ENCODE measurements at regions not wholly inside any gene's neighbourhood (a gene's known extent, or its start where the extent isn't known, plus 50 kb on each side); places are given as distances from the start of the nearest gene placed in this dataset.
A peak's percentile ranks its signal among the peaks of the same experiment; 100 is the strongest.
"Not testable (repeated sequence)": the region's sequence is repeated elsewhere in the genome, so short reads cannot be mapped to it uniquely, and the experiment has no call there.

GRCh38 chr6:30832864-30833263 lies 51.5 kb upstream of the DDR1 start:
- DNase-seq, result no peak

DNA sequence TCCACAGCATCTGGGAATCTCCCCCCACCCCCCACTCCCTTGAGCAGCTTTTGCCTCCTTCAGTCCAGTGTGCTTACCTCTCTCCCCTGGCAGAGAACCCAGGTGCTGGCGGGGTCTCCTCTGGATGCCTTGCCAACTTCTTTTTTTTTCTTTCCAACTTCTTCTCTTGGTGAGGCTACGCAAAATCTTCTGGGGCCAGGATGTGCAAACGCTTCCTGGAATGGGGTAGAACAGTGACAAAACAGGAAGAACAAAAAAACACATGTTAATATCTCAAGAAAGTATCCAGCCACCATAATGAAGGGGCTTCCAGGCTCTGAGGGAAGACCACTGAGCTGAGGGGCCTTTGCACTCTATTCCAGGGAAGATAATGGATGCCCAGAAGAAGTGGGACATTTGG lies 53.9 kb upstream of the DDR1 start:
- peak in 1 of 2 donors; percentile 77 for DNase-seq

- DNase-seq, result no peak
These were observed 54.6 kb upstream of the DDR1 start for GRCh38 chr6:30829639-30830255.

GRCh38 chr6:30829033-30829432 lies 55.3 kb upstream of the DDR1 start:
- no peak for DNase-seq

DNA sequence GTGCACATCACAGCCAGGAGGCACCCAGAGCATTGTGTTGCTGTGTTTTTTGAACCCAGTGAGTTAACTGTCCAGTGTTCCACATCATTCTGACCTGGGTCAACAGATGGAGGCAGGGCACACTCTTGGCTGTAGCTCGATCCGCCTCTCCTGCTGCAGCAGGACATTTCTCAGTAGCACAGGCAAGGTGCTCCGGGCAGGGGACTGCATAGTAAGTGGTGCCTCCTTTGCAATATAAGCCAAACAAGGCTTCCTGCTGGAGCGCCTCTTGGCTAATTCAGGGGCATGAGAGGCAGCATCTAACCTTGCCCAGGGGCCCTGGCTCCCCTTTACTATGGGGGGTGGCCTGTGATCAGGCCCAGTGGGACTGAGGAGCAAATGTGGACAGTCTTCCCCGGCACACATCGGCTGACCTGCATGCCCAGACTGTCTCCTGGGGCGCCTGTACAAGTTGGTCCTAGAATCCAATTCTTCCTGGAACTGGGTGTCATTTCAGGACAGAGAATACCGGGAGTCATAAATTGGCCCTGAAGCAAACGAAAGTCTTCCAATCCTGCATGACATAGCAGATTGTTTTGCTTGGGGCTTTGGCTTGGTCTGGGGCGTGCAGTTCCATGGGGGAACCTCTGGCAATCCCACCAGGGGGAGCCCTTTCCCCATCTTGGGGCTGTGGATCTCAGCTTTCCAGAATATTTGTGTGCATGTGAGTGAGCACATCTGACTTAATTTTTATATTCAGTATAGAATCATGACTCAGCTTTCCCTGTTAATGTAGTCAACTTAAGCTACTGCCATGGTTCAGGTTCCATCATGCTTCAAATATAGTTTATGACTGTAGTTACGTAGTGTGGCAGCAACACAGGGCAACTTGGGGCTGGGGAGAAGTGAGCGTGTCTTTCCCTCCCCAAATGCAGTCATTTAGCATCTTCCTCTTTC lies 56.0 kb upstream of the DDR1 start:
- DNase-seq, result peak; percentile 32 to 80

DNA sequence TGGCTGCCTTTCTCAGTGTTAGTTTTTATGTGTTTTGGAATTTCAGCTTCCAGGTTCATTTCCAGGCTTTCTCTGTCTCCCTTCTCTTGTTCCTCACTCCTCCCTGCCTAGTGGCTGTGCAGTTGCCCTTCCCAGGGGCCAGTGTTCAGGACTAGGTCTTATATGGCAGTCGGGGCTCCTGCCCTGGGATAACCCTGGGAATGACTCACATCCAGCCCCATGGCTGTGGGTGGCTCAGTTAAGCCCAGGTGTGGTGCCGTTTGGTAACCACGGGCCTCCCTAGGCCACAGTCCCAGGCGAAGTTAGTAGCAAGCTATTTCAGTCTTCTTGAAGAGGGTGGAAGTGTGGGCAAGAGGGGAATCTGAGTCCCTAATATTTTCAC lies 57.4 kb upstream of the DDR1 start:
- DNase-seq, result no peak

- DNase-seq, result no peak
These were observed 59.6 kb upstream of the DDR1 start for GRCh38 chr6:30824698-30825097.

GRCh38 chr6:30823534-30823865 lies 60.8 kb upstream of the DDR1 start:
- no peak for DNase-seq

- peak in 1 of 2 donors; percentile 48 for DNase-seq
These were observed 62.2 kb upstream of the DDR1 start for GRCh38 chr6:30821862-30822784.

- DNase-seq, result no peak
These were observed 64.1 kb upstream of the DDR1 start for GRCh38 chr6:30820193-30820592.

- DNase-seq, result no peak
These were observed 64.9 kb upstream of the DDR1 start for GRCh38 chr6:30819297-30819917.

DNA sequence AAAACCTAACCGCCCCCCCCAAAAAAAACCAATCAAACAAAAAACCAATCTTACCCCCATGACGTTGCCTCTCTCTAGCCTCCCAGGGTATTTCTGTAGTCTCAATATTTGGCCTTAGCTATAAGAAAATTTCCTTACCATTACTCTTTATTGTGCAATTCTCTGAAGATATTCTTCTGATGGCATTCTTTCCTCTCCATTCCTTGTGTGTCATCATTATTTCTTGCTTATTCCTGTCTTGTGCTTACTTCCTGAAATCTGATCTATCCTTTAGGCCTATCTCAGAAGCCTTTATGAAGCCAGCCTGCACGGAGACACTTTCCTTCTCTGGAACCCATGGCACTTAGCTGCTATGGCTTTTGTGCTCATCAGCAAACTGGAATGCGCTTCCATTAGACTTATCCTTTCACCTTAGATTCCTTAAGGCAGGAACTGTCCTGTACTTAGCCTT lies 65.9 kb upstream of the DDR1 start:
- DNase-seq, result no peak

DNA sequence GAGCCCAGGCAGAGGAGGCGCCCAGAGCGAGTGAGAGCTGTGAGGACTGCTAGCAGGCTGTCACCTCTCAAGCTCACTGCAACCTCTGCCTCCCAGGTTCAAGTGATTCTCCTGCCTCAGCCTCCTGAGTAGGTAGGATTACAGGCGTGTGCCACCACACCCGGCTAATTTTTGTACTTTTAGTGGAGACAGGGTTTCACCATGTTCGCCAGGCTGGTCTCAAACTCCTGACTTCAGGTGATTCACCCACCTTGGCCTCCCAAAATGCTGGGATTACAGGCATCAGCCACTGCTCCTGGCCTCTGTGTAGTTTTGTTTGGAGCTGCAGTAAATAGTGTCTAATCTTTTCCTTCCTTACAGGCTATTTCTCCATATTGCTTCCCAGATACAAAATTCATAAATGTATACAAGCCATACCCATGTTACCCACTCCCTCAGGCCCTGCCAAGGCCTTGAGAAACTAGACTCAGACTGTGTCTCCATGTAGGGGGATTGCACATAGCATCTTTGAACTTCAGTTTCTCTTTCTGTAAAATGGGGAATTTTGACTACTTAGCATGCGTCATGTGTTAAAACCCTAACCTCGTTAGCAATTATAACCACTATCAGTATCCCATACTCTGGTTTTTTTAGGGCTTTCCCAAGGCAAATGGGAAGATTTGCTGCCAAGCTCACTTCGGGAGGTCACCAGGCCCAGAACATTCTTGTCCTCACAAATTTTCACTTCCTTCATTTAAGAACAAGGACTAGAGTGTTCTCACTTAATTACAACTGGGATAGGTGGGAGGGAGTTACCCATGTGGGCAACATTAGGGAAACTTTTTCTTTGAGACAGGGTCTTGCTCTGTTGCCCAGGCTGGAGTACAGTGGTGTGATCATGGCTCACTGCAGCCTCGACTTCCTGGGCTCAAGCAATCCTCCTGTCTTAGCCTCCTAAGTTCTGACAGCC lies 67.3 kb upstream of the DDR1 start:
- no peak for DNase-seq

DNA sequence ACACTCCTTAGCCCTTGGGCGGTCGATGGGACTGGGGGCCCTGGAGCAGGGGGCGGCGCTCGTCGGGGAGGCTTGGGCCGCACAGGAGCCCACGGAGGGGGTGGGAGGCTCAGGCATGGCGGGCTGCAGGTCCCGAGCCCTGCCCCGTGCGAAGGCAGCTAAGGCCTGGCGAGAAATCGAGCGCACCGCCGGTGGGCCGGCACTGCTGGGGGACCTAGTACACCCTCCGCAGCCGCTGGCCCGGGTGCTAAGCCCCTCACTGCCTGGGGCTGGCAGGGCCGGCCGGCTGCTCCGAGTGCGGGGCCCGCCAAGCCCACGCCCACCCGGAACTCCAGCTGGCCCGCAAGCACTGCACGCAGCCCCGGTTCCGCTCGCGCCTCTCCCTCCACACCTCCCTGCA lies 68.0 kb upstream of the DDR1 start:
- DNase-seq, result not testable (repeated sequence)

- DNase-seq, result not testable (repeated sequence)
These were observed 69.1 kb upstream of the DDR1 start for GRCh38 chr6:30815041-30815742.

DNA sequence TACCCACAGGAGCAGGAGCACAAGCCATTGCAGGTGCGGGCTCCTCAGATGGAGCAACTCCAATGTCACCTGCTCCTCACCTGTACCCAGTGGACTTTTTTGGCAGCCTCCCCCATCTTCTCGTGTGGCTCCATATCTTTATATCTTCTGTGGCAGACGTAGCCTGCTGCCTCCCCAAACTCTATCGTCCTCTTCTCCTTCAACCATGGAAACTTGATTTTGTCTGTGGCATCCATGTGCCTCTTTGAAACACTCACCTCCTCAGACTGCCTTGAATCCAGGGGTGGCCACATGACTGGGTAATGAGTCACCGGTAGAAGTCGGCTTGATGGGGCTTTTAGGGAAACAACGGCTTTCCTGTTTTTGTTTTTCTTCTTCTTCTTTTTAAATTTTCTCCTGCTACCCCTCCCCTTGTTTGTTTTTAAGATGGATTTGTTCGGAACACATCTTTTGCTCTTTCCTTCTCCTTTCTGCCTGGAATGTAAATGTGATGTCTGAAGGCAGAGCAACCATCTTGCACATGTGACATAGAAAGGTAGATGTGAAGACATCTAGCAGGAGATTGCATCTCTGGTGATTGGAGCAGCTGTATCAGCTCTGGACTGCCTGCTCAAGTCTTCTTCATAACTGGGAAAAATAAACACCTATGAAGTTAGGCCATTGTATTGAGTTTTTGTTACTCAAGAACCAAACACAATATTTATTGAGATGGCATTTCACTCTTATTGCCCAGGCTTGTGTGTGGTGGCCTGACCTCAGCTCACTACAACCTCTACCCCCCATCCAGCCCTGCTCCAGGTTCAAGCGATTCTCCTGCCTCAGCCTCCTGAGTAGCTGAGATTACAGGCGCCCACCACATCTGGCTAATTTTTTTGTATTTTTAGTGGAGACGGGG lies 69.9 kb upstream of the DDR1 start:
- peak in 1 of 2 donors; percentile 56 for DNase-seq

DNA sequence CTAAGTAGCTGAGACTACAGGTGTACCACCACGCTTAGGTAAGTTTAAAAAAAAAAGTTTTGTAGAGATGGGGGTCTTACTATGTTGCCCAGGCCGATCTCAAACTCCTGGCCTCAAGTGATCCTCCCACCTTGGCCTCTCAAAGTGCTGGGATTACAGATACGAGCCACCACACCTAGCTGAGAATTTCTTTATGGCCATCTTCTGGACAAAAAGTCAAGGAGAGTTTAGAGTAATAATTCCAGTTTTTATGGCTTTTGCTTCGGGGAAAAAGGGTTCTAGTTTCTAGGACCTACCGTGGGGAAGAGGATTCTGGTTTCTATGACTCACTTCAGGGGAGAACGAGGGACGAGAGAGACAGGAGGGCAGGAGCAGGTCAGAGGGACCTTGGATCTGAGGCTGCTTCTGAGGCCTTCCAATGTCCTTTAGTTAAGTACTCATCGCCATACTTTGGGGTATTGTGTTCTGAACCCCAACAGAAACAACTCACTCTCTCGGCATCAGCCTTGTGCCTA lies 69.3 kb upstream of the IER3 start:
- no peak for DNase-seq

DNA sequence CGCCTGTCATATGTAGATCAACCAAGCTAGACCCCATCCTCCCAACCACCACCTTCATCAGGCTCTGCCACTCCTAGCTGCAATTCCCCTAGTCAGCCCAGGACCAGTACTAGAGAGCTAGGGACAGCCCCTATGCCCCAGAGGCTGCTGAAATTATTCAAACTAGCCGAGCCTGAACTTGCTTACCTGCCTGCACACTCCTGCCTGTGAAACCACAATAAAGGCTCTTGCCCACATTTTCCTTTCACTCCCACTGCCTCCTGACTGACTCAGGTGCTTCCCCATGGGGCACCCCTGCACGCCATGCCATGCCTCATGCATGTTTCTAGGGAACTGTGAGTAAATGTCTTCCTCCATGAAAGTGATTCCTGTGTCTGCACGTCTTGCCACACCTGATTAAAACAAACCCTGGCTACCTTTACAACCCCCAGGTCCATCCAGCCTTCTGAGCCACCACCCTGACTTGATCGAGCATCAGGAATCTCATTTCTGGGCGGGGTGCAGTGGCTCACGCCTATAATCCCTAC lies 66.5 kb upstream of the IER3 start:
- DNase-seq, result no peak

GRCh38 chr6:30807566-30807965 lies 63.2 kb upstream of the IER3 start:
- not testable (repeated sequence) for DNase-seq

All from bone marrow (tissue), 2 donors.